HG02852 (cell line): ENCODE measurements at regions not wholly inside any gene's neighbourhood (a gene's known extent, or its start where the extent isn't known, plus 50 kb on each side); places are given as distances from the start of the nearest gene placed in this dataset.

ENCODE experiments used
- ATAC-seq: cut with Tn5 transposase; IDR thresholded peaks from one replicate; pipeline ENCODE4 v1.9.1; 2021; ENCODE audit warnings: mild to moderate bottlenecking, moderate library complexity; ENCODE audit not compliant: unreplicated experiment

DNA sequence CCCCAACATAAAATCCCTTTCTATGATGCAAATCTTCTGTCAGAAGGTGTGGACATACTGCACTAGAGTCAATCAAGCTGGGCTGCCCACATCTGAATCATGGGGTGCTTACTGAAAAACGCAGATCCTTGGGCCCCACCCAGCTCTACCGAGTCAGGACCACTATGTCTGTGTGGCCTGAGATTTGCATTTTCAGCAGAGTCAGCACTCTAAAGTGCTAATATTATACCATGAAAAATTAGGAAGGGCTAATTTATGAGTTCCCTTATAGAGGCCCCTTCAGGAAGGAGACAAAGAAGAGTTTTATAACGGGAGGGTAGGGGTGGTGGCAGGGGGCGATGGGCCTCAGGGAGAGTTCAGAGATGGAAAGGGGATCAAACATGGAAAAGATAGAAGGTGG lies 163.3 kb upstream of the NABP1 start:
- no peak for ATAC-seq

DNA sequence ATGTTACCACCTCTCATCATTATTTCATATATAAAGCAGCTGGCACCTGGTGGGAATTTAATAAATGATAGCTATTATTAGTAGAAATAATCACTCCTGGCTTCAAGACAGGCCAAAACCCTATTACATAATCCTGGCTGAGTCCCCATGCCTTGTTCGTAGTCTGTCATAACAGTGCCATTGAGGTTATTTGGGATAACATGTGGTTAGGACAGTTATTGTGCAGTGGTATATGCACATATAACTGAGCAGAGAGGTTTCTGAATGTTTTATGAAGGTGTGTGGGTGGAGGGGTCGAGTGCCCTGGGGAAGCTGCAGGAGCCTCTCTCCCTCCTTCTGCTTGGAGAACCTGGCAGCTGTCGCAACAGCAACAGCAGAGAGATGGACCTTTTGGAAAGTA lies 162.4 kb upstream of the NABP1 start:
- ATAC-seq: no peak

DNA sequence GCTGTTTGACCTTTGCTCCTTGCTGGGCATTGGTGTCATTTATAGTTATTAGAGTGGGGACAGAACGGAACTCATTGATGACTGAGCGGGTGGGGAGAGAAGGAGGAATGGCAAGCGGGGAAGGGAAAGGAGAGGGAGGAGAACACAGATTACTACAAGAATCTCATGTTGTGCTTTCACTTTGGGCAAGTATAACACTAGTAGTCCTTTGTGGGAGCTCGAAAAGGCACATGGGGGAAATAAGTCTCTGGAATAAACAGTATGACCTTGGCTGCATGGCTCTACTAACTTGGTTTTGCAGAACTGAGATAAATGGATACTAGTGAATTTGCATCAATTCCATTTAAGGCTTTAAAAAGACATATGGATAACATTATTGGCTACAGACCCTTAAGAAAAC lies 161.7 kb upstream of the NABP1 start:
- ATAC-seq: no peak

DNA sequence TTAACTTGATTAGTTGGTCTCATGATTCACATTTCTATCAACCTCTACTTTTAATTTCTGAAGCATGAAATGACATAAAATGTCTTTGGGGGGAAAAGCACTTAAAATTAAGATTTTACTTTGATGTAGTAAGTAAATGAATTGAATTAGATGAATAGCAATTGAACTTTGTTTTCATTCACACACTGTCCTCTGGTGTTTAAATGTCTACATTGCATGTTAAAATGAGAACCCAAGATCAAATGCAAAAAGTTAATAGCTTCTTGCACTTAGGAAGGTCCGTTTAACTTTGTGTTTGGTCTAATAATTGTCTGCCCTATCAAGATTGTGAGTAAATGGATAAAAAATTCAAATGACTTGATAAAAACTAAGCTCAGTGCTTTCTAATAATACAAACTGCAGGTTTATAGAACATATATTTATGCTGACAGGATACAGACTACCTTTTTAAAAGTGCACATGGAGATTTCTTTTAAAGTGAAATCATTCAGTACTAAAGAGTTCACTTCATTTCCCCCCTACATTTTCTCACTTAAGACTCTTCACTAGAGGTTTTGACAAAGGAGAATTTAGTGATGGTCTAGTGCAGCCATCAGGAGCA lies 156.2 kb upstream of the NABP1 start:
- no peak for ATAC-seq

DNA sequence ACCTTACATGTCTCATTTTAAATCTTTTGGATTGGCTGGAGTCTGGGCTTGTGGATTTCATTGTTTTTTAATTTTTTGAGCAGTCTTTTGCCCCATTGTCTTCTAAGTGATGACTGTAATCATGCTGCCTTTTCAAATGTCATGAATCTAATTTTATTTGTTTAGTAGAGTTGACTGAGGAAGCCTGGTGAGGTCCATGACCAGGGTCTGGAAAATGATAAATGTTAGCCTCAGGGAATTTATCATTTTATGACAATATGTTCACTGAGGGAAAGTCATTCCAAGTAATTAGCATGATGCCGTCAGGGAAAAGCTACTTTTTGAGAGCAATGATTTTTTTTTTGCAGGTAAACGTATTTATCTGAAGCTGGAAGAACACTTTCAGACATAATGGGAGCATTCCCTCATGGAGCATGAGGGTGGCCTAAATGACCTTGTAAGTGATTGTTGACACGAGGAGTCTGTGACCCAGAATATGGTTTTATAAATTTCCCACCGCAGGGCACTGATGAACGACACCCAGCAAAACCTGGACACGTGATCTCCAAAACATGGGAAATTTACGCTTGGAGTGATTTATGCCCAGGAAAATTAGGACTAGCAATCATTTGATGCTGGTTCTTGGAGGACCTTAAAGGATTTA lies 155.3 kb upstream of the NABP1 start:
- ATAC-seq: no peak

DNA sequence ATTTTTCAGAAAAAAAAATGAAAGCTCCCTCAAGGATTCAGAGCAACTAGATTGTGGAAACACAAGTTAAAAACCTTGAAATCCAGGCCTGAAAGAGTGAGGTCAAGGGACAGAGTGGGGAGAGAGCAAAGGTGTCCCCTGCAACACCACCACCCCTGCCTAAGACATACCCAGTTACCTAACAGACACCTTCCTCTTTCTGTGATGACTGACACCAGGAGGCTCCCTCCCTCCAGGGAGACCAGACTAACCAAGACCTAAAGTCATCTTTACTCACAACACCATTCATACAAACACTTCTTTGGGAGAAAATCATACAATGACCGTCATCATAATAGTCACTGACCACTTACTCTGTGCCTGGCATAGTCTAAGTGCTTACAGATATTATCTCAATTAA lies 151.8 kb upstream of the NABP1 start:
- ATAC-seq: no peak

DNA sequence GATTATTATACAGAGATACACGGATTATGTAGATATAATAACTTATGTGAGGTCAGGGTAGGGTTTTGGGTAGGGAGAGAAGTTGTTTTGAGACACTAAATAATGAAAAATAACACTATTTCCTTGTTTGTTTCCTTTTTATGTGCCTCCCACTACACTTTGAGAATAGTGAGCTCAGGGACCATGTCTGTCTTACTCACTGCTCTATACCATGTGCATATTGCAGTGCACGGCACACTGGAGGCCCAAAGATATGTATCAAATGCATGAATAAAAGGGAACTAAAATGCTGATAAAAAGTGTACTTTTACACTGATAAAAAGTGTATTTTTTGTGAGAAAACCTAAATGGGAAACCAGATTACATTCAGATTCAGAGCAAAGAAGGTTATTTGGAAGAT lies 151.4 kb upstream of the NABP1 start:
- ATAC-seq: no peak

DNA sequence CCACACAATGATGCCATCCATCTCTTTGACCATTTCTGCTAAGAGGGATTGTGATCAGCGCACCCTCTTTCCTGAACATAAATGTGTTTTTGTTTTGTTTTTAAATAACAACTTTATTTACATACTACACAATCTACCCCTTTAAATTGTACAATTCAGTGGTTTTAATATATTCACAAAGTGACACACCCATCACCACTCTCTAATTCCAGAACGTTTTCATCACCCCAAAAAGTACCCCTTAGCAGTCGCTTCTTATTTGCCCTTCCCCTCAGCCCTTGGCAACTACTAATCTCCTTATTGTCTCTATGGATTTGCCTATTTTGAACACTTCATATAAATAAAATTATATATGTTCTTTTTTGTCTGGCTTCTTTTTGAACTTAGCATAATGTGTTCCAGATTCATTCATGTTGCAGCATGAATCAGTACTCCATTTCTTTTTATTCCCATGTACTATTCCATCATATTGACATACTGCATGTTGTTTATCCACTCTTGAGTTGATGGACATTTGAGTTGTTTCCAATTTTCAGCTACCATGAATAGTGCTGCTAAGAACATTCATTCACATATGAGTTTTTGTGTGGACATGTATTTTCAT lies 150.9 kb upstream of the NABP1 start:
- no peak for ATAC-seq

DNA sequence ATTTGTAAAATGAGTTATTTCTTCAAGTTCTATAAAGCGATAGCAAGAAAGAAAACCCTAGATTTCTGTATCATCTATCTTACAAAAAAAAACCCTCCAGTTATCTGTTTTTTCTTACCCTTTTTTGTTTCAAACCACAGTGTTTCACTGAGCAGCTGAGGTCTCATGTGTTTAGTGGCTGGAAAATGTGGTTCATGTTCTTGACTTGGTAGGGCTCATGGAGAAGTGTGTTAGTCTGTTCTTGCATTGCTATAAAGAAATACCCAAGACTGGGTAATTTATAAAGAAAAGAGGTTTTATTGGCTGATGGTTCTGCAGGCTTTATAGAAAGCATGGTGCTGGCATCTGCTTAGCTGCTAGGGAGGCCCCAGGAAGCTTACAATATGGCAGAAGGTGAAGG lies 147.3 kb upstream of the NABP1 start:
- ATAC-seq: no peak

DNA sequence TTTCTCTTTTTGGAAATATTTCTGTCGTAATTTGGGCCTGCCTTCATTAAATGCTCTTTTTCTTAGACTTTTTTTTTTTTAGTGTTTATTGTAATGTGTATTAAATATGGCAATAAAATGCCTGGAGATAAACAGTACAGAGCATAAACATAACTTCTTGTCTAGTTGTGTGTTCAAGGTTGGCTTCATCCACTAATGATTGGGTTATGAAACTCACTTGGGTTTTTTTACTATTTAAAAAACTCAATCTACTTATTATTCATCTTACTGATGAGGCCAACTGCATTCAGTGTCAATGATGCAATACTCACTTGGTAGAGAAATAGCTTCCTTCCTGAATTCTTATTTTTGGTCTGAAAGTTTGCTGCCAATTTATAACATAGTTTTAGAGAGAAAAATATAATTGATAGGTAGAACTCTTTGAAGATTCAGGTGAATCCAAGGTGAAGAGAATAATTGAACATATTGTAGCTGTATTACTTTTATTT lies 144.2 kb upstream of the NABP1 start:
- ATAC-seq: no peak

DNA sequence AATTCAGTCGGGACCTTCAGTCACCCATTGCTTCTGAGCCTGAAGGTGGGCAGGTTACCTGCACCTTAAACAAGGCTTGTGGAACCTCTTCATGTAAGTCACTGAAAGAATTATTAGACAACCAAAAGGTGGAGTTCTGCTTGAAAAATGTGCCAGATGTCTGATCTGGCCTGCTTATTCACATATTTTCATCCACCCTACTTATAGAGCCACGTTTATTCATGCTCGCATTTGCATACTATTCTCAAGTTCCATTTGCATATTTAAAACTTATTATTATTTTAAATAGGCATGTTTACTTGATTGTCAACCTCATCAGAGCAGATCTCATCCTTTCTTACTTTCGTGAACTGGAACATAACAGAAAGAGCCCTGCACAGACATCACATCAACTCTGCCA lies 140.0 kb upstream of the NABP1 start:
- ATAC-seq: no peak

DNA sequence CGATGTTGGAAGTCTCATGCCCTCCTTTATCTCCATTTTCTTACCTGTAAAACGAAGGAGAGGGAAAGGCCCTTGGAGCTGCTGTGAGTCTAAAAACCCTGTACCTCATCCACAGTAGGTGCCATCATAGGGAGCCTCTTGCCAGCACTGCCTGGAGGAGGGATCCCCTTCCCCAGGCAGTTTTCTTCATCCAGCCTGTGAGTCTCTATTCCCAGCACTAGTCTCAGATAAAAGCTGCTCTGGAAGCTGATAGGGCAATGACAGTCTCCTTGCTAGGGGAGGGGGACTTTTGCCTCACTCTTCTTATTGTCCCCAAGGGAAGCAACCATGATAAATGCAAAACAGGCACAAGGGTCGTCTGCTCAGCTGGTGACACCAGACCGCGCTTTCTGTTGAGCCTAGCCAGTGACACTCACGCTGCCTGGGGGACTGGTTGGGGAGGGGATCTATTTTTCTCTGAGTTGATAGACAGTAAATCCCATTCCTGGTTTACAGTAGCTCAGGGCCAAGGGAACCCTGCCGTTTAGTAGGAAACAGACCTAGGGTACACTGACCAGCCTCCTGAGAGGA lies 139.5 kb upstream of the NABP1 start:
- ATAC-seq: no peak

DNA sequence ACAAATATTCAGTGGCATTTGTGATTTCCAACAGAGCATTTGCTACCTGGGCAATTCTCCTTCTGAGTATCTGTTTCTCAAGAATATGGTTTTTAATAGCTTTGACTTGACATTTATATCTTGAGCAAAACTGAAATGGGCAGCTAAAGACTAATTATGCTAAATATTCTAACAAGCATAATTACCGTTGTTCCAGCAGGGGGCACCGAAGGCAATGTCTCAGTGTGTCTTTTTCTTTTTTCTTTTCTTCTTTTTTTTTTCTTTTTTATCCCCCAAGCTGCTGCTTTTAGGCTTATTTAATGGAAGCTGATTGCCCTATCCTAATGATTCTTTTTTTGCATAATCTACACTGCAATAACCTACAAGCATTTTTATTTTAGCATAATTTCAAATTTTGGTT lies 138.9 kb upstream of the NABP1 start:
- no peak for ATAC-seq

DNA sequence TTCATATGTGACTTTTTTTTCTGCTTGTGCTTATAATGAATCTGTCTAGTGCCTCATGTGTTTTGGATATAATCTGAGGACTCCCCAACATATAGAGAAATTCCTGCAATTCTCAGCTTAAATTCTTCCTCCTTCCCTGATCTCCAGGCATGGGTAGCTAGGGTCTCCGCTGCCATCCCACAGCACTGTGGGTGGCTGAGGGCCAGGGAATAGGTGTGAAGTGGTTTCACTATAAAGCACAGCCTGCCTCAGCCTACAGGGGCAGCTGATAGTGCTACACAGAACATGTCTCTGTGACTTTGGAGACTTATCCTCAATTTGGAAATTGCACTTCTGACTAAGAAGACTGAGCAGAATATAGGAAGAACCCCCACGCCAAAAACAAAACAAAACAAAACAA lies 137.3 kb upstream of the NABP1 start:
- ATAC-seq: no peak

DNA sequence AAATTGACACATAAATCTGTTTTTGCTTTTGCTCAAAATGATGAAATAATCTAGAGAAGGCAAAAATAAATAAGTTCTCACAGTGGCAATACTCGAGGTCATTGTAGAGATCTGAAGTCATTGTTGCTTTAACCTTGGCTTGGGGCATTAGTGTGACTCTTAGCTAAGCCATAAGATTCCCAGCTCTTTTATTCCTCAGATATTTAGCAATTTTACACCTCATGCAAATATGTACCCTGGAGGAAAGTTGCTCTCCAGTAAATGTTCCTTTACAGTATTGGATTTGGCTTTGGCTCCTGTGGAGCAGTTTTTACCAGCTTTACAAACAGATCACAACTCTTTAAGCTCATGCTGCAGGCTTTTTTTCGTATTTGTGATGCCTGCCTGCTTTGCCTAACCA lies 134.2 kb upstream of the NABP1 start:
- ATAC-seq: no peak

DNA sequence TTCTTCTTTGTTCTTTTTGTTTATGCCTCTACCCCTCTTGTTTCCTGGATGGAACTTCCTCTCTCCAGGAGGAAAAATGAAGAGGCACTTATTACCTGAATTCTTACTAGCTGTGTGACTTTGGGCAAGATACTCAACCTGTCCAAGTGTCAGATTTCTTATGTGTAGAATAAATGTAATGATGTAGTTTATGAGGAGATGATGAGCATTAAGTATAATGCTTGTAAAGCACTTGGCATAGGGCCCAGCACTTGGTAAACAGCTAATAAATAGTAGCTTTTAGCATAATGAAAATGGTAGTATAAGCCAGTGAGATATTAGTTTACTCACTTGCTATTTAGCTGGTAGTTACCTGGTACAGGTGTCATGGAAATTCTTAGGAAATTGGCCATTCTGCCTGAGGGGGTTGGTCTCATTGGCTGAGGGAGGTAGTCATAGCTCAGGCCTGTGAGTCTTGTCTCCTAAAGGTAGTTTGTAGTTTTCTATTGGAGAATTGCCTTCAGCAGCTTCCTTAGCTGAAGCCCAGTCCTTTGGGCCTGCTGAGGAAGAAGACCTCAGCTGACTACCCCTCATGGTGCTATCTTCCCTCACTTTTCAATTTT lies 133.4 kb upstream of the NABP1 start:
- no peak for ATAC-seq

DNA sequence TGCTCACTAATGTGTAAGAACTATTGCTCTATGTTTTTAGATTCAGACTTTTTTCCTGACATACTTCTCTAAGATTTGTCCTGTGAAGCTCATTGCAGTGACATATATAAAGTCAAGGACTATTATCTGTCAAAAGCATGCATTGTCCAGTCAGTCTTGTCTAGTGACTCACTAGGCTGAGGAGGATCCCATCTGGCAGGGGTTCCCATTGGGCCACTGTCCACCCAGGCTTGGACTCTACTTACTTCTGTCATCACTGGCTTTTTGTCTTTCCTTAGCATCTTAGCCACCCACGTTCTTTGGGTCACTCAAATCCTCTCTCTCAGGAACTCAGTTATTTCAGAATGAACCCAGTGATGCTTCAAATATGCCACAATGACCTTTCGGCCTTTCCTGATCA lies 132.6 kb upstream of the NABP1 start:
- ATAC-seq: no peak

DNA sequence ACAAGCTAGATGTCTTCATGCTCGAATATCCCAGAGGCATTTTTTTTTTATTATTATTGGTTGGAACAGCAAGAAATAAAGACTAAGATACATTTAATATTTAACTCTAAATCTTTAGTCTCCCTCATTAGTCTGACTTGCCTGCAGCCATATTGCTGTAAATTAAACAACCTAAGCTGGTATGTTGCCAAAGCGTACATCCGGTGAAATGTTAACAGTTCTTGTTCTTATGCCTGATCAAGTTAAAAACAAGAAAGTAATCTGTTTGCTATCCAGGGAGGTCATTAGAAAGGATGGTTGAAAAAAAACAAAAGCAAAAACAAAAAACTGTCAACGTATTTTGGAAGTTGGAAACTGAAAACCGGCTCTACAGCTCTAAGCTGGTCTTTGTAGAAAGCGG lies 125.9 kb upstream of the NABP1 start:
- ATAC-seq: no peak

DNA sequence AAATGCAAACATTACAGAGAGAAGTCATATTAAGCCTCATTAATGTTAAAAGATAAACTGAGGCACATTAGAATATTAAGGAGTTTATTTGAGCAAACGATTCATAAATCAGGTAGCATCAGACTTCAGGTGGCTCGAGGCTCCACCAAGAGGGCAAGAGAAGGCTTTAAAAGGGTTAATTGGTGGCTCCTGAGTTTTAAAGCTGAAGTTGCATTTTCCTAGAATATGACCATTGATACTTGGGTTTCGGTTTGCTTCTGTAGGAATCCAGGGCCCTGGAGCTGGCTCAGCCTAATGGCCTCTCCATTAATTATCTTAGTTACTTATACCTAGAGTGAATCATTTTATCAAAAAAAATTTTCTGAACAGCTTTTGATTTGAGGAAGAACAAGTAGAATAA lies 123.7 kb upstream of the NABP1 start:
- no peak for ATAC-seq

DNA sequence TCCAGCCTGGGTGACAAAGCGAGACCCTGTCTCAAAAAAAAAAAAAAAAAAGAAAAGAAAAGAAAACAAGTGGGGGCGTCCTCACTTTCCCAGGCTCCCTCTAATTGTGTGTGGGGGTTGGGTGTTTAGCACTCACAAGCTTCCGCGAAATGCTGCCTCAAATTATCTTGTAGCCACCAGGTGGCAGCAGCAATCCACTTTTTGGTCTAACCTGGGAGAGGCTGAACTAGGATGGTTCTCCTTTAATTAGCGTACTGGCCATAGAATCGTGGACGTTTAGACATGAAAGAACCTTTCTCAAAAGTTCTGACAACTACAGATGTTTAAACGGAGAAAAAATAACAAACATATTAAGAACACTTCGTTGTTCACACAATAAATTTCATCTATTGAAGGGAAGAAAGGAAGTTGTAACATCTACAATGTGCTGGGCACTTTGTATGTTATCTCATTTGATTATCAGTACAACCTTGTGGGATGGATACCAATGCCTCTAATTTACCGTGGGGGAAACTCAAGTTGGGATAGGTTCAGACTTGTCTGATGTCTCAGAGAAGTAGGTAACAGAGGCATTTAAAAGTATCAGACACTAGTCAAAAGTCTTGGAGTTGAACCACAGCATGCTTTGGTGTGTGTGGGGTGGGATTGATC lies 122.7 kb upstream of the NABP1 start:
- peak; percentile 90 for ATAC-seq

DNA sequence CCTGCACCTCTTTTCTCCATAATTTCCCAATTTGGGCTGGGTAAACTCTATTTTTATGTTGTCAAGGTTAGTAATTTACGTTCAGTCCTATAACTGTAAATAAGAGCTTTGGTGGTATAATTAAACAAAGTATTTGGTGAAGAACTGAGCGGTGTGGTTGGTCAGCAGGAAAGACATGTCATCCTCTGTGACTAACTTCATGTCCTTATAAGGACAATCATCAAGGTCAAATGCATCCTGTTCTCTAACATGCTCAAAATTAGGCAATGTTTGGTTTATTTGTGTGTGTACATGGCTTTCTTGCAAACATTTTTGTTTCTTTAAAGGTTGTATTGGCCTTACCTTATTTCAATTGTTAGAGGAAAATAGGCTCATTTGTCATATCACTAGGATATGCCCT lies 121.5 kb upstream of the NABP1 start:
- no peak for ATAC-seq
